ENCODE measurements at regions not wholly inside any gene's neighbourhood (a gene's known extent, or its start where the extent isn't known, plus 50 kb on each side); places are given as distances from the start of the nearest gene placed in this dataset.

DNA sequence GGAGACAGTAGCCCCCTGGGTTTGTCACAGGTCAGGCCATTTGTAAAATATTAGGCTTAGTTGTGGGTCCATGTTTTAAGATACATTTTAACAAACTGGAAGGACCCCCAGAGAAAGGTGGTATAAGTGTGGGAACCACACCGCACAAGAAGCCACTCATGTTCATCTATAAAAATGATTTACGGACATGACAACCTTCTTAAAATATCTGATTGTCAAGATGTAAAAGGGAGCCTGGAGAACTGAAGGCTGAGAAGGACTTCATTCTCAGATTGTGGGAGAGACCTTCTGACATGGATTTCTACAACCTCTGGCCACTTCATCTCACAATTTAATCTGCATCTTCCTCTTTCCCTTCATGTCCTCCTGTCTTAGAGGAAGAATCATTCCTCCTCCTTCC lies 102.4 kb downstream of the VCPKMT start:
- no peaks in the 10 kb centered on the region for H3K9me3 ChIP-seq (replicated peaks)
- no peak overlapping the region for H3K27ac ChIP-seq
- no peaks in the 10 kb centered on the region for H3K4me1 ChIP-seq
- no peaks in the 10 kb centered on the region for H3K36me3 ChIP-seq
- H3K4me3 ChIP-seq: no peak overlapping the region
- DNase-seq: no peak
- no peaks in the 10 kb centered on the region for H3K27me3 ChIP-seq

DNA sequence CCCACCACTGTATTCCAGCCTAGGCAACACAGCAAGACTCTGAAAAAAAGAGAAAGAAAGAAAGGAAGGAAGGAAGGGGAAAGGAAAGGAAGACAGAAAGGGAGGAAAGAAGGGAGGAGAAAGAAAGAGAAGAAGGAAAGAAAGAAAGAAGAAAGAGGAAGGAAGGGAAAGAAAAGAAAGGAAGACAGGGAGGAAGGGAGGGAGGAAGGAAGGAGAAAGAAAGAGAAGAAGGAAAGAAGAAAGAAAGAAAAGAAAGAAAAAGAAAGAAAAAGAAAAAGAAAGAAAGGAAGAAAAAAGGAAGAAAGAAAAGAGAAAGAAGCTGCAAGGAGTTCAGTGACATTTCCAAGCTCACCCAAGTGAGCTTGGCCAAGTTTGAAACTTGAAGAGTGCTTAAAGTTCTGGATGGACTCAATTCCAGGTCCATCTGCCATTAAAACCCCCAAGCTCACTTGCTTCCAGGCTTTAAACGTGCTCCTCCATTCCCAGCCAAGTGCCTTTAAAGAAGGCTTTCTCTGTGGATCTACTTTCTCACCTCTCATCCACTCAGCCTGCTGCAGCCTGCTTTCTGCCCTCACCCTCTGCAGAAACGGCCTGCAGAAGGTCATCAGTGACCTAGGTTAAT lies 101.5 kb downstream of the VCPKMT start:
- Histone ChIP-seq H3K4me3 (no peak overlapping the region), H3K27ac (no peak overlapping the region), H3K9me3 (replicated peaks) (no peaks in the 10 kb centered on the region), H3K36me3 (no peaks in the 10 kb centered on the region), H3K27me3 (no peaks in the 10 kb centered on the region), H3K4me1 (no peaks in the 10 kb centered on the region)
- no peak for DNase-seq

DNA sequence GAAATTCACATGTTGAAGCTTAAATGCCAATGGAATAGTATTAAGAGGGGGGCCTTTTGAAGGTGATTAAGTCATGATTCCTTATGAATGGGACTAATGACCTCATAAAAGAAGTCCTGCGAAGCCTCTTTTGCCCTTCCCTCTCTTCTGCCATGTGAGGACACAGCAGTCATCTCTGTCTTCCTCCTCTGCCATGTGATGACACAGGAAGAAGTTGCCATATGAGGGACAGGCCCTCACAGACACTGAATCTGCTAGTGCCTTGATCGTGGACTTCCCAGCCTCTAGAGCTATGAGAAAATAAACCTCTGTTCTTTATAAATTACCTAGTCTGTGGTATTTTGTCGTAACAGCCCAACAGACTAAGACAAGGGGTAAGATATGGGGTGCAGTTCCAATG lies 100.7 kb downstream of the VCPKMT start:
- Histone ChIP-seq H3K9me3 (replicated peaks) (0 out of 2 replicates have a peak, but pooled peaks cover 2% of the 10 kb centered on the region), H3K27me3 (no peaks in the 10 kb centered on the region), H3K4me1 (no peaks in the 10 kb centered on the region), H3K27ac (no peak overlapping the region), H3K36me3 (no peaks in the 10 kb centered on the region), H3K4me3 (no peak overlapping the region)
- no peak for DNase-seq

DNA sequence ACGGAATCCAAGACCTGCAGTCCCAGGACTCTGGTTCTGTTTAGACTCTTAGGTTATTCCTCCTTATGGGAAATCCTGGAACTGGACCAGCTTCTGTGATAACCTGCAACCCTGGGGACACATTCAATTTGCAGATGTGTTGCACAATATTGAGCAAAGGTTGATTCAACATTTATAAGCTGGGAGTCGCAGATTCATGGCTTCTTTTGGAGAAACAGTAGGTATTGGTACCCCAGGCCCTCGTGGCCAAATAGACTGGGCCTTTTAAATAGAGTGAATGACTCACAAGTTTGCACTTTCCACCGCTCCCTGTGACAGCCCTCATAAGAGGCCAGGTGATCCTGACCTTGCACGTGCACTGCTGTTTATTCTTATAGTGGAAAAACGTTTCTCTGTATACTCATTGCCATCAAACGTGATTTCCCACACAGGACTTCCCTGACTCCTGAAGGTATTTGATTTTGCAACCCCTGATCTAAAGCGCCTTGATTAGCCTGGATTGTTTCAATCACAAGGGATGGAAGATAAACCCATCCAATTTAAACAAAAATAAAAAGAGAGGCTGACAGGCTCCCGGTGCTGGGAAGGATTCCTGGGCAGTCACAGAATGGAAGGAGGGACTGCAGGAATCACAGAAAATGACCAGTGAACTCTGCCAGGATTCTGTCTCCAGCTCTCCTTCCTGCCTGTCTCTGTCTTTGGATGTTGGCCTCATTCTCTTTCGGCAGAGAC lies 98.0 kb downstream of the VCPKMT start:
- Histone ChIP-seq H3K4me1 (no peaks in the 10 kb centered on the region), H3K36me3 (no peaks in the 10 kb centered on the region), H3K27me3 (no peaks in the 10 kb centered on the region), H3K9me3 (replicated peaks) (0 out of 2 replicates have a peak, but pooled peaks cover 2% of the 10 kb centered on the region), H3K27ac (no peak overlapping the region), H3K4me3 (no peak overlapping the region)
- no peak for DNase-seq

DNA sequence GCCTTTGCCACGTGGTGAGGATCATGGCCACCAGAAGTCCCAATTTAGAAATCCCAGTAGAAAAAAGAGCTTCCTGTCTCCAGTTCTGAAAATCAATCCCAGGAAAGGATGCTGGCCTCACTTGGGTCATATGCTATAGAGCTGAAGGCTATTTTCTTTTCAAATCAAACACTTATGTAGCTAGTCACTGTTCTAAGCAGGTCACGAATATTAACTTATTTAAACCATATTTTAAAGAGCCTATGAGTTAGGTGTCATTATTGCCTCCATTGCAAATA lies 97.5 kb downstream of the VCPKMT start:
- Histone ChIP-seq H3K36me3 (no peaks in the 10 kb centered on the region), H3K27me3 (no peaks in the 10 kb centered on the region), H3K4me1 (no peaks in the 10 kb centered on the region), H3K27ac (no peak overlapping the region), H3K4me3 (no peak overlapping the region), H3K9me3 (replicated peaks) (0 out of 2 replicates have a peak, but pooled peaks cover 2% of the 10 kb centered on the region)
- no peak for DNase-seq

DNA sequence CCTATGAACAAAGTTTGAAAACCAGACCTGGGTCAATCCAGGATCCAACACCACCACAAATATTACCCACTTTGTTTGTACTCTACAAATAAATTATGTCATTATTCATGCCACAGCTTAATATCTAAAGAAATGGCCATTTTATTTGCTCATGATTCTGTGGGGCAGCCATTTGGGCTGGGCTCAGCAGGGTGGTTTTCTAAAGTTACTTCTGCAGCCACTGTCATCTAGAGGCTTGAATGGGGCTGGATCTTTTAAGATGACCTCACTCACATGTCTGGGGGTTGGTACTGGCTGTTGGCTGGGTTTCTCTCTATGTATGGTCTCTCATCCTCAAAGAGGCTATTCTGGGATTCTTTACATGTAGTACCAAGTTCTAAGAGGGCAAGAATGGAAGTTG lies 96.2 kb downstream of the VCPKMT start:
- no peaks in the 10 kb centered on the region for H3K36me3 ChIP-seq
- no peak for DNase-seq
- H3K4me3 ChIP-seq: no peak overlapping the region
- H3K4me1 ChIP-seq: no peaks in the 10 kb centered on the region
- H3K9me3 ChIP-seq (replicated peaks): 0 out of 2 replicates have a peak, but pooled peaks cover 2% of the 10 kb centered on the region
- no peaks in the 10 kb centered on the region for H3K27me3 ChIP-seq
- H3K27ac ChIP-seq: no peak overlapping the region

DNA sequence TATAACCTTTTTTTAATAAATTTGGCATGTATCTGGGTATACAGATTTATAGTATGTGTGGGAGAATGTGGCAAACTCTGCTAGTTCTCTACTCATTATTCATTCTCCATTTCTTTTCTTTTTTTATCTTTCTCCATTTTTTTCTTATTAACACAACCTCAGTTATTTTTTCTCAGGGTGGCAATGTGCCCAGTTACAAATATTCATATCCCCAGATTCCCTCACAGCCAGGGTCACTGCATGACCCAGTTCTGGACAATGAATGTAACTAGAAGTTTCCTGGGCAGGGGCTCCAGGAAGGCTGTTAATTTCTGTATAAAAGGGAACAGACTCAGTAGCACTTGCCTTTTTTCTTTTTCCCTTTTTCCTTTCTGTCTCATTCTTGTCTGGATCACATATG lies 95.6 kb downstream of the VCPKMT start:
- Histone ChIP-seq H3K4me1 (no peaks in the 10 kb centered on the region), H3K27me3 (no peaks in the 10 kb centered on the region), H3K4me3 (no peak overlapping the region), H3K36me3 (no peaks in the 10 kb centered on the region), H3K9me3 (replicated peaks) (0 out of 2 replicates have a peak, but pooled peaks cover 2% of the 10 kb centered on the region), H3K27ac (no peak overlapping the region)
- DNase-seq: no peak

DNA sequence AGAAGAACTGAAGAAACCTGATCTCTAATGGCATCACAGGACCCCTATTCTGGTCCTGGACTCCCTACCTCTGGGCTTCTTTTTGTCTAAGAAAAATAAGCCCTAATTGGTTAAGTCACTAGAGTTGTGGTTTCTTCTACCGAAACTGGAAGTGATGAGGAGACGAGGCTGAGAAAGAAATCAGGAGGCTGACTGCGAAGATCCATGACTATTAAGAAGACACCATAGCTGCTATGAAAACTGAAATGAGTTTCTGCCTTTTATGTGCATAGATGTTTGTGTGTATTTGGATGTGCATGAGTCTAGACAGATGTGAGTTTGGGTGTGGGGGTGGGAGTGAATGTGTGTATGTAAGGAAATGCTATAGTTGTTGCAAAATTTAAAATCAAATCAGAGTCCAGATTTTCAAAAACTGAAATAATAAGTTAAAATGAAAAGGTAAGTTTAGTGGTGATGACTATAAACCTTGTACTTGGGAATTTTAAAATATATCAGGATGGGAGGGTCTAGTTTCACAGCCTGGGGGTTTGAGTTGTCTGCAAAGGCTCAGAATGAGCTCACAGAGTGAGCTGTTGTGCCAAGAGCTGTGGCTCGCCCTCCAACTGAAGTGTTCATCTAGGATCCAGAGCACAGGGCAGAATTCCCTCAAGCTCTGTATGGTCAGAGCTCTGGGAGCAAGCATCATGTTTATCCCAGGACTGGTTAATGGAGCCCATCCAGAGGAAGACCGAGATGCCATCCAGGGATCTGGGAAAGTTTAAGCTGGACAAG lies 94.9 kb downstream of the VCPKMT start:
- no peaks in the 10 kb centered on the region for H3K27me3 ChIP-seq
- H3K27ac ChIP-seq: no peak overlapping the region
- no peak overlapping the region for H3K4me3 ChIP-seq
- no peaks in the 10 kb centered on the region for H3K4me1 ChIP-seq
- DNase-seq: no peak
- 0 out of 2 replicates have a peak, but pooled peaks cover 2% of the 10 kb centered on the region for H3K9me3 ChIP-seq (replicated peaks)
- no peaks in the 10 kb centered on the region for H3K36me3 ChIP-seq

DNA sequence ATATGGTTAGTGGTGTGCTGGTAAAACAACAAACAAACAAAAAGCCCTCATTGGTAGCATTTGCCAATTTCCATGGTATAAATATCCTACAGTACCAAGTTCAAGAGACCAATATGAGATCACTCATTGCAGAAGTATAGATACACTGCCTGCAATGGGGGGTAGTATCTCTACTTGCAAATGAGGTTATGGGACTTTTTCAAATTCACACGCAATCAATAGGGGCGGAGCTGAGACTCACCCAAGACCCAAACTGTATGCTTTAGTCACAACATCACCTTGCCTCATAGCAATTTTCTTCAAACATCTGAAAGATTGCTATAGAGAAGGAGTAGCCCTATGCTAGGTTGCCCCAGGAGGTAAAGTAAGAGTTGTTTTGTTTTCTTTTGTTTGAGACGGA lies 93.7 kb downstream of the VCPKMT start:
- Histone ChIP-seq H3K27ac (no peak overlapping the region), H3K27me3 (no peaks in the 10 kb centered on the region), H3K4me3 (no peak overlapping the region), H3K36me3 (no peaks in the 10 kb centered on the region), H3K9me3 (replicated peaks) (0 out of 2 replicates have a peak, but pooled peaks cover 2% of the 10 kb centered on the region), H3K4me1 (no peaks in the 10 kb centered on the region)
- DNase-seq: no peak

DNA sequence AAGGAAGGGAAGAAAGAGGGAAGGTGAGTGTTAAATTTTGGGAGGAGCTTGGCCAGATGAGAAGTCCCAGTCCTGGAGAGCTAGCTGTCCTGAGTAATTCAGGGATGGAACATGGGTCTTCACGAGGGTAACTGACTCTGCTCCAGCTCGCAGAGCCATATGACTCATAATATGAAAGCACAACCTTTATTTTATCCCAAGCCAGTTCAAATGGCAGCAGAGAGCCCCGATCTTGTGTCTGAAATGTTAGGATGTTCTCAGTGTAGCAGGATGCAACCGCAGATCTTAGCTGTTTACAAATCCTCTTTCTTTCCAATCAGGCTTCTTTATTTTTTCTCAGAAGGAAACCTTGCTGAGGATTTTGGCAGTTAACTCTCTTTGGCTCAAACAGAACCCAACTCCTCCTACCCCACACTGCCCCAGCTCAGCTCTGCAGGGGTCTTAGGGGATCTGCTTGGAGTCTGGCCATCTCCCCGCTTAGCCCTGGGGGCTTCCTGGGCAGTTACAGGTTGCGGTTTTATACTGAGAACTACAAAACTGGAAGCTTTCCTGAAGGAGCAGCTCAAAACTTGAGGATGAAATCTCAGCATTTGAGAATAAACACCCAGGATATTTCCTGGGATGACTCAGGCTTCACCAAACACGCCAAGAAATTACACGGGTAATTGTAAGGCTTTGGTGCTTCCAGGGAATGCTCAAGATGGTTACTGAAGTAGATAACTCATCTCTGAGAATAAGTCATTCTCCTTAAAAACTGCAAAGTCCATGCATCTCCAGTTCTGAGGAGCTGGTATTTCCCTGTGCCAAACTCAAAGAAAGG lies 92.5 kb downstream of the VCPKMT start:
- no peak overlapping the region for H3K4me3 ChIP-seq
- no peak for DNase-seq

DNA sequence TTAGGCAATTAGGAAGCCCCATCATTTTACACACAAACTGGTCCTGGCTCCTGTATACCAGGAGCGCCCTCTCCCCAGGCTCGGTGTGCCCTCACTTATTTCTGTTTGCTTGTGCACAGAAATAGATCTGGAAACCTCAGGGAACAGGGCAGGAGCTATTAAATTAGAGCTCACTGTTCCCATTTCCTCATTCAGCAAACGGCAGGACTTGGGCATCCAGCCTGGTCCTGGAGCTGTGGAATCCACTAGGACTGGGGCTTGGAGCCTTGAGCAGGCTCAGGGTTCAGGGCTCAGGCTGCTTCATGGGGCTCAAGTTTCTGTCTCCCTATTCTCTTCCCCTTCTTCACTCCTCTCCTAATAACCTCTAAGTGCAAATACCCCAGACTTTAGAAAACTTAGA lies 91.3 kb downstream of the VCPKMT start:
- Histone ChIP-seq H3K27ac (no peak overlapping the region), H3K27me3 (no peaks in the 10 kb centered on the region), H3K9me3 (replicated peaks) (0 out of 2 replicates have a peak, but pooled peaks cover 2% of the 10 kb centered on the region), H3K4me1 (no peaks in the 10 kb centered on the region), H3K36me3 (no peaks in the 10 kb centered on the region), H3K4me3 (no peak overlapping the region)
- DNase-seq: no peak

More for the DNA sequence above, 92.5 kb downstream of the VCPKMT start:
- Histone ChIP-seq H3K36me3 (no peaks in the 10 kb centered on the region), H3K9me3 (replicated peaks) (0 out of 2 replicates have a peak, but pooled peaks cover 2% of the 10 kb centered on the region), H3K4me1 (no peaks in the 10 kb centered on the region), H3K27ac (no peak overlapping the region), H3K27me3 (no peaks in the 10 kb centered on the region)

DNA sequence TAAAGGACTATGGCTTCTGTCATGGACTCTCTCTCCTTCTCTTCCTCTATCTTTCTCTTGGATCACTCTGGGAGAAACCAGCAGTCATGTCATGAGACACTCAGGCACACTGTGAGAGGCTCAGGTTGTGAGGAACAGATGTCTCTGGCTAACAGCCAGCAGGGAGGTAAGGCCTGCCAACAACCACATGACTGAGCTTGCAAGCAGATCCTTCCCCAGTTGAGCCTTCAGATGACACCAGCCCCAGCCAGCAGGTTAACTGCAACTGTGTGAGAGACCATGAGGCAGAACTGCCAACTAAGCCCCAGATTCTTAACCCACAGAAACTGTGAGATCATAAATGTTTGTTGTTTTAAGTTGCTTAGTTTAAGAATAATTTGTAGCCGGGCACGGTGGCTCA lies 90.6 kb downstream of the VCPKMT start:
- Histone ChIP-seq H3K4me3 (no peak overlapping the region), H3K9me3 (replicated peaks) (no peaks in the 10 kb centered on the region), H3K4me1 (no peaks in the 10 kb centered on the region), H3K36me3 (no peaks in the 10 kb centered on the region), H3K27me3 (no peaks in the 10 kb centered on the region), H3K27ac (no peak overlapping the region)
- DNase-seq: no peak

DNA sequence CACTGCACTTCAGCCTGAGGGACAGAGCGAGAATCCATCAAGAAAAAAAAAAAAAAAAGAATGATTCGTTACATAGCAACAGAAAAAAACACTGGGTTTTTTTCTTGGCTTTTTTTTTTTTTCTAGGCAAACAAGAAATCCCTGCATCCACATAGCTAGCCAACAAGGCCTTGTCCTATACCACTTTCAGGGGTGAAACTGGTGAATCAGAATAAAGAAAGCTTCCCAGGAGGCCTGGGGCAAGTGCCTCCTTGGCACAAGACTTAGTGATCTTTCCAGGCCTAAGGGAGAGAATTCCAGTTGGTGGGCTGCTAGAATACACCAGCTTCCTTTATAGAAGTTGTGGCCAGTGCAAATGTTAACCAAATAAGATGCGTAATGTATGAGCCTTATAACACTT lies 90.0 kb downstream of the VCPKMT start:
- Histone ChIP-seq H3K36me3 (no peaks in the 10 kb centered on the region), H3K4me1 (no peaks in the 10 kb centered on the region), H3K27me3 (no peaks in the 10 kb centered on the region), H3K4me3 (no peak overlapping the region), H3K9me3 (replicated peaks) (no peaks in the 10 kb centered on the region), H3K27ac (no peak overlapping the region)
- DNase-seq: no peak

DNA sequence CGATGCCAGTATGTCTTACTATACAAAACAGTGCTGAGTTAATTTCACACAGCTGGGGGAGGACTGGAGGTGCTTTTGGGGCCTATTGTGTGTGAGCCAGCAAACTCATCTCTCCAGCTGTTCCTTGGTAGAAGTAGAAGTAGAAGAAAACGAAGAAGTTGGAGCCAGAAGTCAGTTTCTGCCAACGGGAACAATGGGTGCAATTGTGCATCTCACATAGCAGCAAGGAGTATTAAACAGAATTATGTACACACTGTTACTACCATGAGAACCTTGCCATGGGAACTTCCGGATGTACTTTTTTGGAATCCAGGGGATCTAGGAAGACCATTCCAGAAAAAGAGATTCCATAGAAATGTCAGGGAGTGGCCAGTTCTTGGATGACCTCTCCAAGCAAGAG lies 88.6 kb downstream of the VCPKMT start:
- H3K27ac ChIP-seq: no peak overlapping the region
- H3K36me3 ChIP-seq: no peaks in the 10 kb centered on the region
- no peaks in the 10 kb centered on the region for H3K9me3 ChIP-seq (replicated peaks)
- H3K27me3 ChIP-seq: no peaks in the 10 kb centered on the region
- no peaks in the 10 kb centered on the region for H3K4me1 ChIP-seq
- no peak for DNase-seq
- H3K4me3 ChIP-seq: no peak overlapping the region

DNA sequence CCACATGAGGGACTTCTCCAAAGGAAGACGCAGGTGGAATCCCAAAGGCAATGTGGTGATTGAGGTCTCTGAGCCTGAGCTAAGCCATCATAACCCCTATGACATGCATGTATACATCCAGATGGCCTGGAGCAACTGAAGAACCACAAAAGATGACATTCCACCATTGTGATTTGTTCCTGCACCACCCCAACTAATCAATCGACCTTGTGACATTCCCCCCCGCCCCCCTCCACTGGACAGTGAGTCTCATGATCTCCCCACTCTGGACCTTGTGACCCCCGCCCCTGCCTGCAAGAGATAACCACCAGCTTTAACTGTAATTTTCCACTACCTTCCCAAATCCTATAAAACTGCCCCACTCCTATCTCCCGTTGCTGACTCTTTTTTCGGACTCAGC lies 87.9 kb downstream of the VCPKMT start:
- Histone ChIP-seq H3K9me3 (replicated peaks) (no peaks in the 10 kb centered on the region), H3K4me3 (no peak overlapping the region), H3K27ac (no peak overlapping the region), H3K4me1 (no peaks in the 10 kb centered on the region), H3K27me3 (no peaks in the 10 kb centered on the region), H3K36me3 (no peaks in the 10 kb centered on the region)
- DNase-seq: no peak

Measured in SJCRH30 (cell line).